Activated CD4-positive, CD25-positive, alpha-beta regulatory T cell treated with anti-CD3 and anti-CD28 coated beads, Interleukin-2, amount 50 U/mL, for 16 hours (primary cell): ENCODE measurements at regions not wholly inside any gene's neighbourhood (a gene's known extent, or its start where the extent isn't known, plus 50 kb on each side); places are given as distances from the start of the nearest gene placed in this dataset.

Source experiments
- DNase-seq: peaks from one replicate; pipeline ENCODE4 v3.0.0-alpha.2; 2020; ENCODE audit warnings: low read depth, low spot score

GRCh38 chr7:66576646-66577045 lies 52.0 kb upstream of the KCTD7 start:
- DNase-seq = no peak
